HepG2 (cell line): ENCODE measurements at regions not wholly inside any gene's neighbourhood (a gene's known extent, or its start where the extent isn't known, plus 50 kb on each side); places are given as distances from the start of the nearest gene placed in this dataset.

ENCODE experiments used
- ATAC-seq: fragments of 200-7000 bp; cut with Tn5 transposase; 3 replicates; pipeline ENCODE4 v1.9.1; 2020; ENCODE audit warnings: mild to moderate bottlenecking, moderate library complexity
- BruUV-seq: library from RNA; stranded (reverse); fragments of 400-500 nt; replicated peaks from 2 replicates; lab custom pipeline; 2021; lab: Mats Ljungman, UMichigan
- CTCF ChIA-PET: fragments of 300-600 bp; formaldehyde crosslinking; extraction: SDS; loops from one replicate; lab custom pipeline; 2021; ENCODE audit warnings: low total read pairs, inconsistent platforms, low intra/inter-chr PET ratio; lab: Yijun Ruan, JAX
- POLR2A ChIA-PET: fragments of 350-600 bp; sonication (Branson Sonifier 250); formaldehyde crosslinking; loops from one replicate; lab custom pipeline; 2020; ENCODE audit warnings: antibody characterized with exemption, inconsistent platforms; lab: Yijun Ruan, JAX
- DNase-seq: peaks from one replicate; pipeline ENCODE4 v3.0.0-alpha.2; 2015; ENCODE audit warnings: low spot score
- FAIRE-seq: peaks from 3 replicates; lab custom pipeline; 2011; peaks lifted over from hg19 to GRCh38; lab: Jason Lieb, UNC
- H2AFZ ChIP-seq: one replicate; pipeline ENCODE4 v1.6.1; 2011; ENCODE audit warnings: low read length, inconsistent platforms
- H3K27ac ChIP-seq: fragments of 300-600 bp; 3 replicates; pipeline ENCODE4 v1.8.0; 2011; ENCODE audit warnings: mixed run types, mild to moderate bottlenecking, mixed read lengths, low read length, inconsistent platforms; ENCODE audit not compliant: insufficient read depth; ENCODE audit errors: extremely low read length
- H3K27me3 ChIP-seq, 2 experiments: fragments of 200-600 bp in 1 of 2; 2 replicates in 1 of 2; 3 replicates in 1 of 2; pipeline versions ENCODE4 v1.6.0 to v1.8.0; 2011; ENCODE audit warnings: low read length in 2 of 2, mild to moderate bottlenecking in 2 of 2, moderate library complexity in 2 of 2, inconsistent platforms in 1 of 2; ENCODE audit not compliant: insufficient read depth in 2 of 2, control insufficient read depth in 1 of 2
- H3K36me3 ChIP-seq, 2 experiments: fragments of 200-600 bp in 1 of 2; replicated peaks in 1 of 2; 2 replicates in 1 of 2; 3 replicates in 1 of 2; pipeline versions ENCODE4 v1.5.1 to v1.8.0; 2011; ENCODE audit warnings: low read length in 2 of 2, inconsistent platforms in 1 of 2; ENCODE audit not compliant: insufficient read depth in 2 of 2, control insufficient read depth in 1 of 2
- H3K4me1 ChIP-seq: 2 replicates; pipeline ENCODE4 v1.5.1; 2012; ENCODE audit warnings: low read length, inconsistent platforms; ENCODE audit not compliant: insufficient read depth
- H3K4me2 ChIP-seq: 2 replicates; pipeline ENCODE4 v1.6.0; 2011; ENCODE audit warnings: low read depth, low read length, inconsistent platforms
- H3K4me3 ChIP-seq, 3 experiments: fragments of 200-600 bp in 1 of 3; sonication (generic), shearing (Covaris generic) in 1 of 3; replicated peaks in 1 of 3; 2 replicates each; pipeline ENCODE4 v1.5.1; 2011 to 2016; ENCODE audit warnings: low read length in 3 of 3, inconsistent platforms in 2 of 3, low read depth in 2 of 3, mild to moderate bottlenecking in 2 of 3, control low read depth in 1 of 3, mixed read lengths in 1 of 3; ENCODE audit not compliant: insufficient read depth in 1 of 3
- H3K79me2 ChIP-seq: one replicate; pipeline ENCODE4 v1.6.1; 2011; ENCODE audit warnings: low read length, inconsistent platforms; ENCODE audit not compliant: insufficient read depth
- H3K9ac ChIP-seq: 2 replicates; pipeline ENCODE4 v1.6.0; 2011; ENCODE audit warnings: mild to moderate bottlenecking, low read depth, low read length, inconsistent platforms; ENCODE audit not compliant: insufficient read depth
- H3K9me3 ChIP-seq: 2 replicates; pipeline ENCODE4 v1.5.1; 2012; ENCODE audit warnings: mild to moderate bottlenecking, low read length
- H4K20me1 ChIP-seq: 2 replicates; pipeline ENCODE4 v1.6.0; 2011; ENCODE audit warnings: inconsistent platforms, mild to moderate bottlenecking, low read length, moderate library complexity; ENCODE audit not compliant: insufficient read depth
- CBX1 ChIP-seq: IDR thresholded peaks from one replicate; pipeline ENCODE4 v1.6.1; 2016; ENCODE audit warnings: antibody characterized with exemption, low read depth
- CCDC6 ChIP-seq: sonication (generic); formaldehyde crosslinking; IDR thresholded peaks from 2 replicates; pipeline ENCODE4 v1.8.1; 2022; ENCODE audit warnings: mild to moderate bottlenecking, missing genetic modification reagents, moderate library complexity
- FOXC1 ChIP-seq: sonication (generic); formaldehyde crosslinking; IDR thresholded peaks from 2 replicates; pipeline ENCODE4 v1.8.0; 2022; ENCODE audit warnings: mild to moderate bottlenecking, missing genetic modification reagents, borderline replicate concordance
- HNF4G ChIP-seq, 2 experiments: sonication (generic) in 1 of 2; formaldehyde crosslinking in 1 of 2; IDR thresholded peaks; 2 replicates each; pipeline versions ENCODE4 v1.4.0 to v1.6.1; 2011 to 2020; ENCODE audit warnings: borderline replicate concordance in 2 of 2, low read depth in 2 of 2, mild to moderate bottlenecking in 2 of 2, low read length in 1 of 2, missing genetic modification reagents in 1 of 2, moderate library complexity in 1 of 2
- MAFF ChIP-seq: IDR thresholded peaks from 2 replicates; pipeline ENCODE4 v1.6.1; 2011; ENCODE audit warnings: low read depth, low read length, improper control_type of control experiment
- MAFK ChIP-seq, 2 experiments: IDR thresholded peaks in 1 of 2; conservative IDR thresholded peaks in 1 of 2; 2 replicates each; pipeline ENCODE4 v1.6.1; 2011; ENCODE audit warnings: improper control_type of control experiment in 2 of 2, low read length in 2 of 2
- MIER3 ChIP-seq: IDR thresholded peaks from 2 replicates; pipeline ENCODE4 v1.6.1; 2016; ENCODE audit warnings: missing compliant biosample characterization, borderline replicate concordance
- REL ChIP-seq: sonication (generic); formaldehyde crosslinking; conservative IDR thresholded peaks from 2 replicates; pipeline ENCODE4 v1.8.0; 2022; ENCODE audit warnings: mild to moderate bottlenecking, missing genetic modification reagents, moderate library complexity
- ZNF446 ChIP-seq: sonication (generic); formaldehyde crosslinking; IDR thresholded peaks from 2 replicates; pipeline ENCODE4 v1.5.0; 2020; ENCODE audit warnings: mild to moderate bottlenecking, missing genetic modification reagents
- ZNF564 ChIP-seq: sonication (generic); formaldehyde crosslinking; IDR thresholded peaks from 2 replicates; pipeline ENCODE4 v1.8.1; 2023; ENCODE audit warnings: mild to moderate bottlenecking, missing genetic modification reagents
- WGBS: methylation state at CpG from one replicate; pipeline ENCODE4 v1.1.6; 2017; ENCODE audit warnings: low lambda C conversion rate; 5-methylcytosine and 5-hydroxymethylcytosine counted together
- in situ Hi-C: cut with HindIII; loops from 2 replicates; pipeline ENCODE4 v1.10.0; 2017; ENCODE audit warnings: low pct_unique_long_range_greater_than_20kb; ENCODE audit not compliant: extremely low pct_ligation_motif_present
- intact Hi-C: fragments of 100-400 bp; cut with micrococcal nuclease; formaldehyde crosslinking; loops from one replicate; pipeline ENCODE4 v1.10.0; 2022; ENCODE audit not compliant: unreplicated experiment

- TF ChIP-seq ZNF564 (no peak), HNF4G (IDR thresholded peaks at IDR 0.05; ENCODE audit: borderline replicate concordance, low read depth, low read length) (no peak), HNF4G (CRISPR knock-in tag; IDR thresholded peaks at IDR 0.05; ENCODE audit: borderline replicate concordance, low read depth) (no peak), MIER3 (CRISPR knock-in tag) (no peak), REL (CRISPR knock-in tag) (no peak), ZNF446 (CRISPR knock-in tag) (no peak), CBX1 (no peak), CCDC6 (no peak)
- TF ChIP-seq, all 625 proteins: peak for 0
Measured at GRCh38 chr5:91541696-91542095, 158.6 kb upstream of the ARRDC3 start (continued).

GRCh38 chr5:91538179-91538578 is 155.1 kb upstream of the ARRDC3 start:
- ATAC-seq = no peak
- no peaks in the 10 kb centered on the region for H3K79me2 ChIP-seq
- no peaks in the 10 kb centered on the region for H3K9me3 ChIP-seq
- no peak overlapping the region for H2AFZ ChIP-seq
- no peak overlapping the region for H3K27ac ChIP-seq
- H3K4me3 ChIP-seq = no peak overlapping the region
- intact Hi-C loops = no loop called here
- H3K27me3 ChIP-seq = no peaks in the 10 kb centered on the region; a peak in 1 of 5 replicates
- ChIA-PET CTCF (no interaction called here), POLR2A (no interaction called here)
- in situ Hi-C loops = no loop called here
- no peaks in the 10 kb centered on the region for H4K20me1 ChIP-seq
- WGBS = under 1% methylated on average over 4 of the region's 4 CpGs
- no TSS peak for BruUV-seq
- FAIRE-seq = no peak
- no peak for DNase-seq
- no peak overlapping the region for H3K4me2 ChIP-seq
- H3K36me3 ChIP-seq = no peaks in the 10 kb centered on the region
- peak in 1 of 2 experiments; percentile 45; a peak in 1 of 4 replicates for TF ChIP-seq MAFK (conservative IDR thresholded peaks at IDR 0.05 in 1 of 2, IDR thresholded peaks at IDR 0.05 in 1 of 2; ENCODE audit: low read length in 2 of 2)
- TF ChIP-seq FOXC1 (CRISPR knock-in tag) = no peak
- 0 out of 2 replicates have a peak, but pooled peaks have one; percentile 13 for TF ChIP-seq MAFF
- H3K4me1 ChIP-seq = no peaks in the 10 kb centered on the region
- H3K9ac ChIP-seq = no peak overlapping the region
